Gastroesophageal sphincter (tissue), 3 donors: ENCODE measurements at regions not wholly inside any gene's neighbourhood (a gene's known extent, or its start where the extent isn't known, plus 50 kb on each side); places are given as distances from the start of the nearest gene placed in this dataset.

Experiments used
- CTCF ChIP-seq, 4 experiments: fragments of 200-600 bp in 2 of 4; fragments of 450-650 bp in 2 of 4; sonication (generic) in 1 of 4; IDR thresholded peaks; one replicate each; pipeline ENCODE4 v1.5.1; 2017 to 2019; ENCODE audit warnings: antibody characterized with exemption in 4 of 4, mild to moderate bottlenecking in 2 of 4, moderate library complexity in 2 of 4
- EP300 ChIP-seq: sonication (generic); formaldehyde crosslinking; IDR thresholded peaks from one replicate; pipeline ENCODE4 v1.6.1; 2017; ENCODE audit warnings: antibody characterized with exemption, mild to moderate bottlenecking
- POLR2A ChIP-seq, 2 donors: fragments of 450-650 bp; IDR thresholded peaks; one replicate each; pipeline ENCODE4 v1.6.1; 2017; ENCODE audit warnings: antibody characterized with exemption in 2 of 2, mild to moderate bottlenecking in 2 of 2, moderate library complexity in 1 of 2
- POLR2AphosphoS5 ChIP-seq: sonication (generic); formaldehyde crosslinking; IDR thresholded peaks from one replicate; pipeline ENCODE4 v1.6.1; 2017; ENCODE audit warnings: antibody characterized with exemption

GRCh38 chr22:34493486-34493885 is 572.5 kb upstream of the ISX start:
- TF ChIP-seq CTCF (IDR thresholded peaks at IDR 0.05) (no peak), POLR2AphosphoS5 (no peak), POLR2A (IDR thresholded peaks at IDR 0.05) (no peak), EP300 (no peak)
